Spleen (tissue), 7 donors: ENCODE measurements at regions not wholly inside any gene's neighbourhood (a gene's known extent, or its start where the extent isn't known, plus 50 kb on each side); places are given as distances from the start of the nearest gene placed in this dataset.

ENCODE experiments used
- POLR2A ChIP-seq, 3 donors: fragments of 450-650 bp; IDR thresholded peaks; one replicate each; pipeline ENCODE4 v1.5.1; 2017; ENCODE audit warnings: antibody characterized with exemption in 3 of 3, mild to moderate bottlenecking in 1 of 3
- POLR2AphosphoS5 ChIP-seq, 3 donors: sonication (generic); formaldehyde crosslinking; IDR thresholded peaks; one replicate each; pipeline ENCODE4 v1.5.1; 2017; ENCODE audit warnings: antibody characterized with exemption in 3 of 3
- TF ChIP-seq, protein P1 (sequence below), 11 experiments: fragments of 200-600 bp in 7 of 11; fragments of 450-650 bp in 4 of 11; sonication (generic) in 4 of 11; IDR thresholded peaks in 8 of 11; conservative IDR thresholded peaks in 3 of 11; 1 replicate in 7 of 11; 2 replicates in 4 of 11; pipeline versions ENCODE4 v1.4.0 to v1.8.0; 2016 to 2021; ENCODE audit warnings: antibody characterized with exemption in 11 of 11, inconsistent platforms in 4 of 11, mild to moderate bottlenecking in 1 of 11
- donor health status: DM: no; HTN: no; CAD: no; lungs with moderate emphysema.
- donor health status: DM: no; HTN: no; CAD: no.
- donor health status: DM: no; HTN: no; CAD: no.

DNA sequence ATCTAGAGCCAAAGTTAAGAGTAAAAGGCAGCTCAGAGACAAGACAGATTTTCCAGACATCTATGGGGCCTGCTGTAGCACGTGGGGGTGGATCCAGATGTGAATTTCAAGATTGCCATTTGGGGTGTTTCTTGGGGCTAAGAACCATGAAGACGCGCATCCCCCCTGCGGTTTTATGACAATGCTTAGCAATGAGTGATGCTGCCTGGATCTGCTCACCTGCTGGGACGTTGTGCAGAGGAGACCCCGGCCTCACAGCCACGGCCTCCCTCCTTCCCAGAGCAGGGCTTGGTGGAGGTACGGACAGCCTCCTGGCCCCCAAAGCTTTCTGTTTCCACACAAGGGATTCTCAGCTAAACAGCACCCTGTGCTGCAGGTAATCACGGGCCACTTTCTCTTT, 151.5 kb upstream of the DYNLRB2 start:
- TF ChIP-seq, protein P1, sequence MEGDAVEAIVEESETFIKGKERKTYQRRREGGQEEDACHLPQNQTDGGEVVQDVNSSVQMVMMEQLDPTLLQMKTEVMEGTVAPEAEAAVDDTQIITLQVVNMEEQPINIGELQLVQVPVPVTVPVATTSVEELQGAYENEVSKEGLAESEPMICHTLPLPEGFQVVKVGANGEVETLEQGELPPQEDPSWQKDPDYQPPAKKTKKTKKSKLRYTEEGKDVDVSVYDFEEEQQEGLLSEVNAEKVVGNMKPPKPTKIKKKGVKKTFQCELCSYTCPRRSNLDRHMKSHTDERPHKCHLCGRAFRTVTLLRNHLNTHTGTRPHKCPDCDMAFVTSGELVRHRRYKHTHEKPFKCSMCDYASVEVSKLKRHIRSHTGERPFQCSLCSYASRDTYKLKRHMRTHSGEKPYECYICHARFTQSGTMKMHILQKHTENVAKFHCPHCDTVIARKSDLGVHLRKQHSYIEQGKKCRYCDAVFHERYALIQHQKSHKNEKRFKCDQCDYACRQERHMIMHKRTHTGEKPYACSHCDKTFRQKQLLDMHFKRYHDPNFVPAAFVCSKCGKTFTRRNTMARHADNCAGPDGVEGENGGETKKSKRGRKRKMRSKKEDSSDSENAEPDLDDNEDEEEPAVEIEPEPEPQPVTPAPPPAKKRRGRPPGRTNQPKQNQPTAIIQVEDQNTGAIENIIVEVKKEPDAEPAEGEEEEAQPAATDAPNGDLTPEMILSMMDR (IDR thresholded peaks at IDR 0.05 in 8 of 11, conservative IDR thresholded peaks at IDR 0.05 in 3 of 11), result no peak
- no peak for TF ChIP-seq POLR2A (IDR thresholded peaks at IDR 0.05)
- TF ChIP-seq POLR2AphosphoS5 (IDR thresholded peaks at IDR 0.05), result no peak
